ENCODE measurements at regions not wholly inside any gene's neighbourhood (a gene's known extent, or its start where the extent isn't known, plus 50 kb on each side); places are given as distances from the start of the nearest gene placed in this dataset.

DNA sequence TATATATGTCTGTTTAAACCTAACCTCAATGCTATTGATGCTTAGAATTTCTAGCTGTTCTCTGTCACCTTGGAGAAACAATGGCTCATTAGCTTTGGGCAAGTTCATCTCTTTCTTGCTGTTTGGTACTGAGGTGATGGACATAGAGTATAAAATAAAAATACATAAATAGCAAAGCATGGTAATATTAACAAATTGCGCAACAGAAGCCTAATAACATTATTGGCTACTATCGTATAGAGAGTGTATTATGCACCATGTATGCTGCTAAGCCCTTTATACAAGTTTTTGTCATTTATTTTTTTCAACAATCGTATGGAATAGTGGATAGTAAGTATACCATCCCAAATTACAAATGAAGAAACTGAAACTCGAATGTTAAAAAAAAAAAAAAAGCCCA, 100.1 kb downstream of the ICOS start:
- TF ChIP-seq, protein P1, sequence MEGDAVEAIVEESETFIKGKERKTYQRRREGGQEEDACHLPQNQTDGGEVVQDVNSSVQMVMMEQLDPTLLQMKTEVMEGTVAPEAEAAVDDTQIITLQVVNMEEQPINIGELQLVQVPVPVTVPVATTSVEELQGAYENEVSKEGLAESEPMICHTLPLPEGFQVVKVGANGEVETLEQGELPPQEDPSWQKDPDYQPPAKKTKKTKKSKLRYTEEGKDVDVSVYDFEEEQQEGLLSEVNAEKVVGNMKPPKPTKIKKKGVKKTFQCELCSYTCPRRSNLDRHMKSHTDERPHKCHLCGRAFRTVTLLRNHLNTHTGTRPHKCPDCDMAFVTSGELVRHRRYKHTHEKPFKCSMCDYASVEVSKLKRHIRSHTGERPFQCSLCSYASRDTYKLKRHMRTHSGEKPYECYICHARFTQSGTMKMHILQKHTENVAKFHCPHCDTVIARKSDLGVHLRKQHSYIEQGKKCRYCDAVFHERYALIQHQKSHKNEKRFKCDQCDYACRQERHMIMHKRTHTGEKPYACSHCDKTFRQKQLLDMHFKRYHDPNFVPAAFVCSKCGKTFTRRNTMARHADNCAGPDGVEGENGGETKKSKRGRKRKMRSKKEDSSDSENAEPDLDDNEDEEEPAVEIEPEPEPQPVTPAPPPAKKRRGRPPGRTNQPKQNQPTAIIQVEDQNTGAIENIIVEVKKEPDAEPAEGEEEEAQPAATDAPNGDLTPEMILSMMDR (IDR thresholded peaks at IDR 0.05): no peak
- TF ChIP-seq POLR2A (IDR thresholded peaks at IDR 0.05): no peak
